ENCODE measurements at regions not wholly inside any gene's neighbourhood (a gene's known extent, or its start where the extent isn't known, plus 50 kb on each side); places are given as distances from the start of the nearest gene placed in this dataset.

GRCh38 chr1:38716229-38716628 is 143.3 kb downstream of the RRAGC start:
- no peak for DNase-seq

DNA sequence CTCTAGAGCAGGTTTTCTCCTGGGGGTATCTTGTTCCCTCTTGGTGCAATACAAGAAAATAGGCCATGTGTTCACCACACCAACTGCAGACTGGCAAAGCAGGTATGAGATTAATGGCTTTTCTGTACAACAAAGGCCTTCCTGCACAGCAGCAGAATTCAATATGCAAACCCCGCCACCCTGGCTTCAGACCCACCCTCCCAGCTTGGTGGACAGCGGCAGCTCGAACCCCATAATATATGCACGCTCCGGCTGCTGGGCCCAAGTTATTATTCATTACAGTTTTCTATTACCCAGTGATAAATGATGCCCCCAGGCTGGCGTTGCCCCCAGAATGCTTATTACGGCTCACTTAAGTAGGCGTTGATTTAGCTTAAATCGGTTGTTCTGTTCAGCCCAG is 144.2 kb downstream of the RRAGC start:
- no peak for DNase-seq

DNA sequence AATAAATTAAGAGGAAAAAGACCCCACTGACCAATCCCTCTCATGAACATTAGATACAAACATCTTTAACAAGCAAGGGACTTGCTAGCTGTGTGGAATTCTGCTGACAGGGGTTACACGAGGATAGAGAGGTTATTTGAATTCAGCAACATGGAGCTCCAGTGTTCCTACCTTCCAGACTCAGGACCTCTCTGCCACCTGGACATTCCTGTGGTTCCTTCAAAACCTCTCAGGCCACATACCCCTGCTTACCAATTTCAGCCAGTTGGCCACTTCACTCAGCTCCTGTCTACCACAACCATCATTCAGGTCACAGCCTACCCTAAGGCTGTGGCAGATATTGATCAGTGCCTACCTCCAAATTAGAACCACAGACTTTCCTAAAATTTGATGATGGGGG is 147.5 kb downstream of the RRAGC start:
- DNase-seq, result no peak

DNA sequence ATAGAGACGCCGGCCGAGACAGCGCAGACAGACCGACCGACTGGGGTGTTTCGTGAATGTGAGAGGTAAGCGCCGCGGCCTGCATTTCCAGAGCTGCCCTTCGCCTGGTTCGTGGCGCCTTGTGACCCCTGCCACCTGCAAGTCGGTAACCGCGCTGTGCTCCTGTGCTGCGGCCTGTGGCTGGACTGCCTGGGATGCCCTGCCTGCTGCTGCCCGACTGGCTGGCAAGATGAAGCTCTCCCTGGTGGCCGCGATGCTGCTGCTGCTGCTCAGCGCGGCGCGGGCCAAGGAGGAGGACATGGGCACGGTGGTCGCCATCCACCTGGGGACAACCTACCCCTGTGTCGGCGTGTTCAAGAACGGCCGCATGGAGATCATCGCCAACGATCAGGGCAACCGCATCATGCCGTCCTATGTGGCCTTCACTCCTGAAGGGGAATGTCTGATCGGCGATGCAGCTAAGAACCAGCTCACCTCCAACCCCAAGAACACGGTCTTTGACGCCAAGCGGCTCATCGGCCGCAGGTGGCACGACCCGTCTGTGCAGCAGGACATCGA is 150.8 kb downstream of the RRAGC start:
- DNase-seq, result no peak

DNA sequence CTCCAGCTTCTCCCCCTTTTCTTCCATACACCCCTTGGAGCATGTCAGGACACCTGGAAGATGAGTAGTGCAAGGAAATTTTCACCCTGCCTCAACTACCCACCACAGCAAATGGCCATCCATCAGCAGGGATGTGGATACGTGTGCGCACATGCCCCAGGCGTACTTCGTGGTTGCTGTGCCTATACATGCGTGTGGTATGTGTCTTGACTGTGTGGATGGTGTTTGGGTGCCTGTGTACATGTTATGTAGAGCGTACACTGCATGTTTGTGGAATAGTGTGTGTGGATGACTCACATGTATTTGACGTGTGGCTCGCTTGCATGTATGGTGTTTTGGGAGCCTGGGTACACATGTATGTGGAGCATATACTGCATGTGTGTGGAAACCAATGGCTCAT is 158.5 kb downstream of the RRAGC start:
- DNase-seq, result no peak

GRCh38 chr1:38700077-38700470 is 159.5 kb downstream of the RRAGC start:
- no peak for DNase-seq

DNA sequence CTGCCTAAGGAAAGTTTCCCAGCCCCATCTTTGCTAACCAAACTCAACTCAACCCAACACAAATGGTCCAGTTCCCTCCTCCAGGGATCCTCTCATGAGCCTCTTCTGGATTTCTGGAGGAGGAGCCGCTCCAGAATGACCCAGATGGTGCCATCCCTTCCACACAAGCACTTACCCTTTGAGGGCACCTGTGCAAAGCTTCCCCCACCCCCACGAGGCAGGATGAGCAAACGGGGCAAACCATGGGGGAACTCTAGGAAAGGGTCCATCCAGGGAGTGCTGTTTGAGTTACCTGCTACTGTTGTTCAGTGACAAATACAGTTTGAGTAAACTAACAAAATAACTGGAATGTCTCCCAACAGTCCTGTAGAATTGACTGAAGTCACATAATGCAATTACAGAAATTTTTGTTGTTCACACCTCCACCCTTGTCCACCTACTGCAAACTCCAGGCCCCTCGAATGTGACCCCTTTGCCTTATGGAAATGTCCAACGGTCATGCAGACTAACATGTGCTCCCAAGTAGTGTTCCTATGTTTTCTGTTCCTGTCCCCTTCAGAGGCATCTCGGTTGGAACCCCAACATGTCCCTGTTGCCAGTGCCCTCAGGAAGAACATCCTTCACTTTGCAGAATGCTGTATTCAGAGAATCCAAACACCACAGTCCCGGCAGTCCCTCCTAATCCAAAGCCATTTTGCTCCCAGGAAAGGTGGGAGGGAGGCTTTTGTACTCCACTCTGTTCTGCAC is 160.1 kb downstream of the RRAGC start:
- no peak for DNase-seq

DNA sequence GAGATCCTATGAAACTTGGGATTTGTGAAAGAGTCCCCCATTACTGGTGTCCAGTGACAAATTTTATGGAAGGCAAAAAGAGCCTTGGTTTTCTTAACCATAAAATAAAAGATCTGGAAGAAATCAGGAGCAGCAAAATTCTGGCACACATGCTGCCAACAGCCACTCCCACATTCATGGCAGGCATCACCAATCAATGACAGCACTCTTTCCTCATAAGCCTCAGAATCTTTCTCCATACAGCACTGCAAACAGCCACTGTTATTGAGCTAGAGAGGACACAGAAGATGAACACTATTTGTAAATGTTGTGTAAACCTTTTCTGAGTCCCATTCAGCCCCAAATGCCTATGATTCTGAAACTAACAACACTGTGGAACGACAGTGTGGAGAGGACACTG is 162.2 kb downstream of the RRAGC start:
- no peak for DNase-seq

GRCh38 chr1:38696371-38696770 is 163.2 kb downstream of the RRAGC start:
- no peak for DNase-seq

- DNase-seq, result no peak
Observed at GRCh38 chr1:38693759-38694158, 165.8 kb downstream of the RRAGC start.

DNA sequence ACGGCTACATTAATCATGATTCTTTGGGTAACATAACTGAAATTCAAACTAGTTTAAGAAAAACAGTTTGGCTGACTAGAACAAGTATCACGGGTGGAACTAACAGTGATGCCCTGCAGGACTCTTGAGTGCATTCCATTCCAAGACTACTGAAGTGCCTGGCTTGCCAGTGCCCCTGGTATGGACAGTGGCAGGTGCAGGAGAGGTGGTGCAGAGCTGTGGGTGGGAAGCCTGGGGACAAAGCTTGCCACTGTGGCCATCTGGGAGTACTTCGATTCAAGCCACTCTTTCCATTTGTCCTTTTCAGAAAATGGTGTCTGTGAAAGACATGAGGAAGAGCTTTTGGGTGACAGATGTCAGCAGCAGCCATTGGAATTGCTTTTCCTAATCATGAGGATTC is 166.5 kb downstream of the RRAGC start:
- no peak for DNase-seq

DNA sequence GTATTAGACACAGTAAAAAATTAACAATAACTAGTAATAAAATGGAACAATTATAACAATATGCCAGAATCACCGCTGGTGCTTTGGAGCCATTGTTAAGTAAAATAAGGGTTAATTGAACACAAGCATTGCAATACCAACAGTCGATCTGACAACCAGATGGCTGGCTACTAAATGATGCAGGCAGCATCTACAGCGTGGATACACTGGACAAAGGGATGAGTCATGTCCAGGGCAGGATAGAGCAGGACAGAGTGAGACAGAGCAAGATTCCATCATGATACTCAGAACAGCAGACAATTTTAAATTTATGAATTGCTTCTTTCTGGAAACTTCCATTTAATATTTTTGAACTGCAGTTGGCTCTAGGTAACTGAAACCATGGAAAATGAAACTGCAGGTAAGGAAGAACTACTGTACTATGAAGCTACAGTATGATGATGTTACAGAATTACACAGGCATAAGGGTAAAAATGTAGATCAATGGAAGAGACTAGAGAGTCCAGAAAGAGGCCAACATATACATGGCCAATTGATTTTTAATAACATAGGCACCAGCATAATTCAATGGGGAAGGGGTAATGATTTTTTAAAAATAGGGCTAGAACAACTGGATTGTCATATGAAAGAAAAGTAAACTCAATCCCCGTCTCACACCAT is 168.7 kb downstream of the RRAGC start:
- DNase-seq, result no peak

- no peak for DNase-seq
Observed at GRCh38 chr1:38686927-38687255, 172.7 kb downstream of the RRAGC start.

- no peak for DNase-seq
Observed at GRCh38 chr1:38686167-38686926, 173.2 kb downstream of the RRAGC start.

GRCh38 chr1:38685388-38685787 is 174.2 kb downstream of the RRAGC start:
- DNase-seq, result no peak

DNA sequence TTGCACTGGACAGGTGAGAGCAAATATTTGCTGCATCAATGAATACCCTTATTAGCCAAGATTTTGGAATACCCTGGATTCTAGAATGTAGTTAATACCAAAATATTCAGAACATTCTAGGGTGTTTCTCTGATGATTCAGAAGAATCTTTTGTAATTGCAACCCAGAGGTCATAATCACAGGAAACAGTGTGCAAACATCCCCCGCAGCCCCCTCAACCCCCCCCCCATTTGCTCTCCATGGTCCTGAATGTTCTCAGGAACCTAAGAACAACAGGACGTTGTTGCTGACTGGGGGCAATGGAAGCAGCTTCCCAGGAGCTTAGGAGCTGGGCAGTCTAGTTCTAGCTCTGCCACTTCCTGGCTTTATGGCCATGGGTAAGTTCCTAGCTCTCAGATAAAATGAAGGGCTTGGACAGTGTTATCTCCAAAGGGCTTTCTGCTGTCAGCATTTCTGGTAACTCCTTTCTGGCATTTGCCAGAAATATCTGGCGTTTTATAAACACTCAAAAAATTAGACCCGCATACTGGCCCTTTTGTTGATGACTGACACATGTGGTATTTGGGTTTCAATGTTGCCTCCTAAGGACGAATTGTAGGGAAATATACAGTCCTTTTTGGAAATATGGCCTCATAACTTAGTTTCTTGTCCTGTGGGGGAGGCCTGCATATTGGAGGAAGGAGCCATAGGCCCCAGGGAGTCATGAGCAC is 178.6 kb downstream of the RRAGC start:
- no peak for DNase-seq

- DNase-seq, result no peak
Observed at GRCh38 chr1:38677756-38678155, 181.8 kb downstream of the RRAGC start.

DNA sequence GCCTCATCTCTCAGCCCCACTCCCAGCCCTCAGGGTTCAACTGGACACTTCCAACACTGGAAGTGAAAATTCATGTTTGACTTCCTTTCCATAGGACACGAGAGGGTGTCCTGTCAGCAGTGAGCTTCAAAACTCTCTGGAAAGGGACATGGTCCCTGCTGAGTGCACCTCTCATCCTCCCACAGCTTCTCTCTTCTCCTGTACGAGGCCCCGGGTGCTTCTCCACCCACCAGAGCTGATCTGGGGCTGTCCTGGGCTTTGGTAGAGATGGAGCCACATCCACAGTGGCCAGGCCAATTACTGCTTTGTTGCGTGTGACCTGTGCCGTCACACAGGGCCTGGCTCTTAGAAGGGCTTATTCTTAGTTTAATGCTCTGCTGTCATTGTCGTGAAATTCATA is 182.3 kb downstream of the RRAGC start:
- DNase-seq, result no peak

DNA sequence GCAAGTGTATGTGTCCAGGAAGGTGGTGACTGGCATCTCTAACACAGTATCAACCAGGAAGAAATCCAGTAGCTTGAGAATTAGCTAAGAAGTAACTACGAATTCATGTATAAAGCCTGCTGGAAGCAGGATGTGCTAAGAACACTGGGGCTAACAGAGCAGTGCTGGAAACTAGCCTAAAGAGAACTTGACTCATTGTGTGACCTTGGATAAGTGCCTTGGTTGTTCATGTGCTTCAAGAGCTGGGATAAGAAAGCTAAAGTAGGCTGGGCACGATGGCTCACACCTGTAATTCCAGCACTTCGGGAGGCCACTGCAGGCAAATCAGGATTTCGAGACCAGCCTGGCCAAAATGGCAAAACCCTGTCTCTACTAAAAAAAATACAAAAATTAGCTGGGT is 186.9 kb downstream of the RRAGC start:
- DNase-seq, result no peak

GRCh38 chr1:38671221-38671620 is 188.4 kb downstream of the RRAGC start:
- DNase-seq, result no peak

GRCh38 chr1:38670544-38671122 is 188.9 kb downstream of the RRAGC start:
- no peak for DNase-seq

DNA sequence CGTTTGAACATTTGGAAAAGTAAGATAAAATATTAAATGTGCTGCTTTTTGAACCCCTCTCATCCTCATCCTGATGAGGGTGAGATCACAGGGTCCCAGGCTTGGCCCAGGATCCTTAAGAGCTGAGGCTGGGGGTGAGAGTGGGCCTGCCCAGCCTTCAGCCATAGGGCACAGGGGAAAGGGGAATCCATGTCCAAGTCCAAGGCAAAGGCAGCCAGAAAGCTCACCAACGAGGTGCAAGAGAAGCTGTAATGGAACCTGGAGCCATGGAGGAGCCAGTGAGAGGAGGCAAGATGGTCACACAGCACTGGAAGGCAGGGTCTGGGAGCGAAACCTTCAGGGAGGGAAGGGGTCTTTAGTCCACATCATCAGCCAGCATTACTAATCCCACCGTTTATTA is 191.9 kb downstream of the RRAGC start:
- no peak for DNase-seq

- DNase-seq, result no peak
Observed at GRCh38 chr1:38662126-38662525, 197.4 kb downstream of the RRAGC start.

All from NCI-H1105 treated with DMSO at 0.1 percent for 48 hours (cell line).